H1 (cell line): ENCODE measurements at regions not wholly inside any gene's neighbourhood (a gene's known extent, or its start where the extent isn't known, plus 50 kb on each side); places are given as distances from the start of the nearest gene placed in this dataset.

ENCODE experiments used
- CTCF ChIA-PET: fragments of 300-600 bp; sonication (Branson Sonifier 250); formaldehyde crosslinking; loops from one replicate; lab custom pipeline; 2021; ENCODE audit not compliant: partially characterized antibody; lab: Charles Lee
- POLR2A ChIA-PET: fragments of 300-600 bp; sonication (Branson Sonifier 250); formaldehyde crosslinking; loops from one replicate; lab custom pipeline; 2021; ENCODE audit warnings: inconsistent platforms; ENCODE audit not compliant: partially characterized antibody; lab: Charles Lee
- DNase-seq, 2 experiments: peaks; one replicate each; pipeline versions ENCODE4 v3.0.0 to v3.0.0-alpha.2; 2010 to 2022; ENCODE audit warnings: low spot score in 2 of 2, low read depth in 1 of 2, mixed read lengths in 1 of 2
- FAIRE-seq: peaks from 2 replicates; lab custom pipeline; 2011; peaks lifted over from hg19 to GRCh38; lab: Jason Lieb, UNC
- H2AFZ ChIP-seq: 2 replicates; pipeline ENCODE4 v1.8.1; 2012; ENCODE audit warnings: low read length, inconsistent platforms
- H2AK5ac ChIP-seq: 2 replicates; pipeline ENCODE4 v1.6.1; 2013; ENCODE audit warnings: low read depth, low read length
- H2BK120ac ChIP-seq: replicated peaks from 2 replicates; pipeline ENCODE3; 2013; ENCODE audit warnings: low read depth, low read length, inconsistent platforms
- H2BK12ac ChIP-seq: 2 replicates; pipeline ENCODE4 v1.6.1; 2013; ENCODE audit warnings: low read depth, low read length
- H2BK15ac ChIP-seq: 2 replicates; pipeline ENCODE4 v1.6.1; 2013; ENCODE audit warnings: low read length
- H2BK20ac ChIP-seq: 2 replicates; pipeline ENCODE4 v1.6.1; 2013; ENCODE audit warnings: low read length
- H2BK5ac ChIP-seq: 2 replicates; pipeline ENCODE4 v1.6.1; 2013; ENCODE audit warnings: low read depth, low read length
- H3K14ac ChIP-seq: 2 replicates; pipeline ENCODE4 v1.6.1; 2013; ENCODE audit warnings: inconsistent platforms; ENCODE audit not compliant: insufficient read length
- H3K18ac ChIP-seq: 2 replicates; pipeline ENCODE4 v1.6.1; 2013; ENCODE audit warnings: low read length; ENCODE audit errors: extremely low read depth
- H3K23ac ChIP-seq: 2 replicates; pipeline ENCODE4 v1.6.1; 2013; ENCODE audit warnings: inconsistent platforms; ENCODE audit not compliant: insufficient read length
- H3K23me2 ChIP-seq: 2 replicates; pipeline ENCODE4 v1.6.1; 2013; ENCODE audit warnings: low read depth, low read length
- H3K27ac ChIP-seq: 2 replicates; pipeline ENCODE4 v1.6.1; 2011; ENCODE audit warnings: low read depth, low read length, inconsistent platforms
- H3K27me3 ChIP-seq, 4 experiments: replicated peaks in 1 of 4; 1 replicate in 1 of 4; 2 replicates in 3 of 4; pipeline versions ENCODE4 v1.6.1 to v1.8.1; 2011 to 2013; ENCODE audit warnings: low read length in 3 of 4, mild to moderate bottlenecking in 3 of 4, inconsistent platforms in 2 of 4, mixed read lengths in 2 of 4, moderate library complexity in 1 of 4; ENCODE audit not compliant: control insufficient read depth in 3 of 4, insufficient read depth in 3 of 4; ENCODE audit errors: extremely low read depth in 1 of 4
- H3K36me3 ChIP-seq, 4 experiments: 2 replicates each; pipeline versions ENCODE4 v1.6.1 to v1.8.1; 2011 to 2013; ENCODE audit warnings: mild to moderate bottlenecking in 4 of 4, low read length in 3 of 4, moderate library complexity in 2 of 4, control low read depth in 1 of 4, inconsistent platforms in 1 of 4; ENCODE audit not compliant: insufficient read depth in 4 of 4, control insufficient read depth in 2 of 4
- H3K4ac ChIP-seq: replicated peaks from 2 replicates; pipeline ENCODE3; 2013; ENCODE audit warnings: low read length, low read depth, mixed read lengths, inconsistent platforms; ENCODE audit not compliant: insufficient read length
- H3K4me1 ChIP-seq, 4 experiments: replicated peaks in 1 of 4; 1 replicate in 1 of 4; 2 replicates in 3 of 4; pipeline versions ENCODE4 v1.6.1 to v1.8.1; 2011 to 2013; ENCODE audit warnings: low read length in 3 of 4, inconsistent platforms in 2 of 4, mixed read lengths in 1 of 4; ENCODE audit not compliant: insufficient read depth in 4 of 4, control insufficient read depth in 3 of 4
- H3K4me2 ChIP-seq, 2 experiments: 2 replicates each; pipeline versions ENCODE4 v1.6.1 to v1.8.1; 2011 to 2013; ENCODE audit warnings: low read depth in 2 of 2, low read length in 2 of 2, control low read depth in 1 of 2, inconsistent platforms in 1 of 2, mild to moderate bottlenecking in 1 of 2; ENCODE audit not compliant: insufficient read depth in 1 of 2
- H3K4me3 ChIP-seq, 4 experiments: fragments of 200-600, 300-600 bp in 1 of 4; sonication (generic), shearing (Covaris generic), sonication (Bioruptor Twin) in 1 of 4; 2 replicates each; pipeline versions ENCODE4 v1.5.1 to v1.8.1; 2011 to 2016; ENCODE audit warnings: low read length in 4 of 4, low read depth in 3 of 4, control low read depth in 2 of 4, inconsistent platforms in 2 of 4, mild to moderate bottlenecking in 2 of 4, mixed read lengths in 1 of 4, moderate library complexity in 1 of 4; ENCODE audit not compliant: insufficient read depth in 2 of 4; ENCODE audit errors: extremely low read depth in 1 of 4
- H3K56ac ChIP-seq: replicated peaks from 2 replicates; pipeline ENCODE3; 2013; ENCODE audit warnings: low read depth, mild to moderate bottlenecking, mixed read lengths, low read length, inconsistent platforms; ENCODE audit not compliant: insufficient read length
- H3K79me1 ChIP-seq: 2 replicates; pipeline ENCODE4 v1.6.1; 2013; ENCODE audit warnings: low read depth, low read length, control low read depth
- H3K79me2 ChIP-seq, 2 experiments: 2 replicates each; pipeline versions ENCODE4 v1.6.1 to v1.8.1; 2012 to 2013; ENCODE audit warnings: low read length in 2 of 2, mild to moderate bottlenecking in 2 of 2, inconsistent platforms in 1 of 2; ENCODE audit not compliant: insufficient read depth in 2 of 2, control insufficient read depth in 1 of 2
- H3K9ac ChIP-seq, 4 experiments: replicated peaks in 1 of 4; 1 replicate in 1 of 4; 2 replicates in 3 of 4; pipeline versions ENCODE4 v1.6.1 to v1.8.1; 2011 to 2013; ENCODE audit warnings: low read depth in 3 of 4, low read length in 3 of 4, control low read depth in 2 of 4, mild to moderate bottlenecking in 2 of 4, moderate library complexity in 2 of 4, inconsistent platforms in 1 of 4; ENCODE audit errors: extremely low read depth in 1 of 4
- H3K9me3 ChIP-seq, 2 experiments: 2 replicates each; pipeline versions ENCODE4 v1.6.1 to v1.8.1; 2012 to 2013; ENCODE audit warnings: mild to moderate bottlenecking in 2 of 2, moderate library complexity in 2 of 2, control low read depth in 1 of 2, inconsistent platforms in 1 of 2, low read depth in 1 of 2, low read length in 1 of 2, mixed read lengths in 1 of 2; ENCODE audit not compliant: insufficient read depth in 2 of 2
- H4K20me1 ChIP-seq, 2 experiments: replicated peaks in 1 of 2; 2 replicates each; pipeline versions ENCODE3 to v1.8.1; 2011 to 2013; ENCODE audit warnings: inconsistent platforms in 2 of 2, low read length in 2 of 2, mild to moderate bottlenecking in 1 of 2; ENCODE audit not compliant: insufficient read depth in 2 of 2, control insufficient read depth in 1 of 2
- H4K5ac ChIP-seq: 2 replicates; pipeline ENCODE4 v1.6.1; 2013; ENCODE audit warnings: low read length, low read depth, mixed read lengths, inconsistent platforms; ENCODE audit not compliant: insufficient read length
- H4K8ac ChIP-seq: 2 replicates; pipeline ENCODE4 v1.8.0; 2013; ENCODE audit warnings: mild to moderate bottlenecking, moderate library complexity, low read length, inconsistent platforms; ENCODE audit not compliant: insufficient read depth; ENCODE audit errors: extremely low read depth
- H4K91ac ChIP-seq: replicated peaks from 2 replicates; pipeline ENCODE3; 2013; ENCODE audit warnings: low read length, mixed read lengths, inconsistent platforms; ENCODE audit not compliant: insufficient read length
- CEBPB ChIP-seq: IDR thresholded peaks from 2 replicates; pipeline ENCODE4 v1.6.1; 2012; ENCODE audit warnings: low read depth, low read length
- CHD2 ChIP-seq: IDR thresholded peaks from 2 replicates; pipeline ENCODE4 v1.6.1; 2012; ENCODE audit warnings: low read length, improper control_type of control experiment
- CTCF ChIP-seq, 3 experiments: IDR thresholded peaks; 1 replicate in 2 of 3; 2 replicates in 1 of 3; pipeline versions ENCODE4 v1.5.1 to v1.6.1; 2011; ENCODE audit warnings: low read length in 3 of 3, mild to moderate bottlenecking in 3 of 3, inconsistent platforms in 2 of 3, low read depth in 1 of 3, moderate library complexity in 1 of 3; ENCODE audit not compliant: insufficient read depth in 1 of 3; ENCODE audit errors: control extremely low read depth in 1 of 3
- EZH2 ChIP-seq: fragments of 200-600 bp; sonication (generic); IDR thresholded peaks from 2 replicates; pipeline ENCODE4 v1.7.1; 2012; ENCODE audit warnings: low read depth, mild to moderate bottlenecking, moderate library complexity, low read length, inconsistent platforms; ENCODE audit not compliant: severe bottlenecking
- GTF2F1 ChIP-seq: IDR thresholded peaks from 2 replicates; pipeline ENCODE4 v1.6.1; 2012; ENCODE audit warnings: low read depth, low read length, improper control_type of control experiment, borderline replicate concordance
- POLR2A ChIP-seq, 2 experiments: IDR thresholded peaks; 1 replicate in 1 of 2; 2 replicates in 1 of 2; pipeline ENCODE4 v1.6.1; 2011; ENCODE audit warnings: low read depth in 2 of 2, low read length in 2 of 2, mild to moderate bottlenecking in 2 of 2; ENCODE audit errors: control extremely low read depth in 1 of 2
- POLR2AphosphoS5 ChIP-seq: IDR thresholded peaks from 2 replicates; pipeline ENCODE4 v1.6.1; 2011; ENCODE audit warnings: low read depth, low read length
- SIN3A ChIP-seq, 2 experiments: IDR thresholded peaks in 1 of 2; conservative IDR thresholded peaks in 1 of 2; 2 replicates each; pipeline ENCODE4 v1.6.1; 2011 to 2012; ENCODE audit warnings: low read length in 2 of 2, improper control_type of control experiment in 1 of 2, low read depth in 1 of 2, mild to moderate bottlenecking in 1 of 2
- SIRT6 ChIP-seq: IDR thresholded peaks from one replicate; pipeline ENCODE4 v1.7.1; 2012; ENCODE audit warnings: low read length, inconsistent platforms
- SP1 ChIP-seq: IDR thresholded peaks from 2 replicates; pipeline ENCODE4 v1.6.1; 2011; ENCODE audit warnings: low read depth, low read length
- SP2 ChIP-seq: IDR thresholded peaks from 2 replicates; pipeline ENCODE4 v1.6.1; 2012; ENCODE audit warnings: mild to moderate bottlenecking, low read length, inconsistent platforms
- WGBS, 2 experiments: shearing (Covaris generic) in 1 of 2; methylation state at CpG; one replicate each; pipeline versions ENCODE4 v1.1.6 to v1.1.7; 2013 to 2015; ENCODE audit warnings: low lambda C conversion rate in 2 of 2, mixed read lengths in 2 of 2, inconsistent platforms in 1 of 2, low coverage in 1 of 2, missing lambda C conversion rate in 1 of 2; ENCODE audit not compliant: insufficient replicate concordance in 2 of 2, insufficient coverage in 1 of 2, insufficient read length in 1 of 2; ENCODE audit errors: extremely low coverage in 1 of 2, missing lambda C conversion rate in 1 of 2; 5-methylcytosine and 5-hydroxymethylcytosine counted together

- Histone ChIP-seq H2AK5ac (no peak overlapping the region), H2AFZ (no peak overlapping the region), H4K8ac (no peak overlapping the region), H4K20me1 (peaks cover 0 to 2% of the 10 kb centered on the region in 2 experiments), H3K14ac (no peak overlapping the region), H2BK120ac (no peak overlapping the region), H3K27me3 (no peaks in the 10 kb centered on the region), H3K4me3 (no peak overlapping the region), H3K4me1 (no peaks in the 10 kb centered on the region; a peak in 1 of 7 replicates), H3K79me1 (no peaks in the 10 kb centered on the region), H3K9ac (no peak overlapping the region), H3K23me2 (no peaks in the 10 kb centered on the region), H3K23ac (no peak overlapping the region), H3K56ac (no peak overlapping the region), H3K18ac (no peak overlapping the region), H3K9me3 (no peaks in the 10 kb centered on the region), H2BK20ac (no peak overlapping the region), H4K5ac (no peak overlapping the region), H4K91ac (no peak overlapping the region), H3K4ac (no peak overlapping the region), H2BK15ac (no peak overlapping the region), H3K27ac (no peak overlapping the region), H2BK12ac (no peak overlapping the region), H3K79me2 (no peaks in the 10 kb centered on the region; a peak in 2 of 4 replicates), H2BK5ac (no peak overlapping the region), H3K4me2 (no peak overlapping the region), H3K36me3 (peaks cover 0 to 13% (median 10%) of the 10 kb centered on the region in 4 experiments; a peak in 6 of 8 replicates)
- no peak for FAIRE-seq
- DNase-seq = no peak
- WGBS, 2 experiments = 96% methylated on average over 3 of the region's 3 CpGs; no CpG with 5 or more reads in 1 of the 2 experiments
- ChIA-PET POLR2A (interaction anchor here (1.3 kb wide), 1 partner anchor 113 kb away, joined by 4 read pairs; no protein-coding TSS in a partner anchor), CTCF (no interaction called here)
- no peak for TF ChIP-seq POLR2A (IDR thresholded peaks at IDR 0.05; ENCODE audit: control extremely low read depth in 1 of 2, low read depth in 2 of 2, low read length in 2 of 2)
- TF ChIP-seq CEBPB = no peak
- no peak for TF ChIP-seq SP2
- no peak for TF ChIP-seq POLR2AphosphoS5
- no peak for TF ChIP-seq CTCF (IDR thresholded peaks at IDR 0.05; ENCODE audit: control extremely low read depth in 1 of 3, insufficient read depth in 1 of 3, low read depth in 1 of 3, low read length in 3 of 3)
- TF ChIP-seq SIRT6 = no peak
- TF ChIP-seq CHD2 = no peak
- TF ChIP-seq EZH2 = no peak
- TF ChIP-seq GTF2F1 = no peak
- TF ChIP-seq SP1 = no peak
- no peak for TF ChIP-seq SIN3A (conservative IDR thresholded peaks at IDR 0.05 in 1 of 2, IDR thresholded peaks at IDR 0.05 in 1 of 2; ENCODE audit: low read depth in 1 of 2, low read length in 2 of 2)
Measured at GRCh38 chr6:22059126-22059525, 237.7 kb downstream of the PRL start.
